ENCODE measurements at regions not wholly inside any gene's neighbourhood (a gene's known extent, or its start where the extent isn't known, plus 50 kb on each side); places are given as distances from the start of the nearest gene placed in this dataset.

DNA sequence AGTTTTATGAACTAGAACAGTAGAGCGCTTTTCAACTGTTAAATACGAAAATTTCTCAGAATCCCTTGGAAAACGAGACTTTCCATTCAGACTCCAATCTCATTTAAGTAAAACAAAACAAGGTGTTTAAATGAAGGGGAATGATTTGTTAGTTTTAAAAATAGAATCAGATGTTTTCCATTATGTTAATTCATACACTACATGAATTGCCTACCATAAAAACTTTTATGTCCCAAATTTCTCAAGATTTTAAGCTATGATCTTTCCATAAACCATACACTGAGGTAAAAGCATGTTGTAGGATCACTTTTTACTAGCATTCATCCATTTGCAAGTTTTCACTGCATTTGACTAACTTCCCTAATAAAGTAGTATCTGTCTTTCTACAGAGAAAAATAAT, 180.3 kb upstream of the ZP4 start:
- H3K9me3 ChIP-seq: no peaks in the 10 kb centered on the region
- H3K4me2 ChIP-seq: no peak overlapping the region
- ChIA-PET CTCF (interaction anchor here (0.5 kb wide), 1 partner anchor 21 kb away, joined by 3 read pairs; no protein-coding TSS in a partner anchor), POLR2A (no interaction called here)
- H3K4me1 ChIP-seq: no peaks in the 10 kb centered on the region
- ATAC-seq: no peak
- no peak overlapping the region for H3K4me3 ChIP-seq
- DNase-seq (ENCODE audit: low read depth in 1 of 2, low spot score in 1 of 2): no peak
- FAIRE-seq: no peak
- H3K27ac ChIP-seq: no peak overlapping the region
- 4% methylated on average over 3 of the region's 3 CpGs for WGBS (ENCODE audit: missing lambda C conversion rate)
- TF ChIP-seq RNF2 (IDR thresholded peaks at IDR 0.05; ENCODE audit: borderline replicate concordance, low read depth): no peak
- no peak for TF ChIP-seq ATOH8 (CRISPR knock-in tag; IDR thresholded peaks at IDR 0.05; ENCODE audit: low read depth)
- no peak for TF ChIP-seq CBX2 (IDR thresholded peaks at IDR 0.05; ENCODE audit: borderline replicate concordance, low read depth)
- no peak for TF ChIP-seq EHMT2 (IDR thresholded peaks at IDR 0.05; ENCODE audit: low read depth)
- TF ChIP-seq GATA3 (IDR thresholded peaks at IDR 0.05; ENCODE audit: borderline replicate concordance): no peak
- TF ChIP-seq EHF (CRISPR knock-in tag; IDR thresholded peaks at IDR 0.05): no peak

DNA sequence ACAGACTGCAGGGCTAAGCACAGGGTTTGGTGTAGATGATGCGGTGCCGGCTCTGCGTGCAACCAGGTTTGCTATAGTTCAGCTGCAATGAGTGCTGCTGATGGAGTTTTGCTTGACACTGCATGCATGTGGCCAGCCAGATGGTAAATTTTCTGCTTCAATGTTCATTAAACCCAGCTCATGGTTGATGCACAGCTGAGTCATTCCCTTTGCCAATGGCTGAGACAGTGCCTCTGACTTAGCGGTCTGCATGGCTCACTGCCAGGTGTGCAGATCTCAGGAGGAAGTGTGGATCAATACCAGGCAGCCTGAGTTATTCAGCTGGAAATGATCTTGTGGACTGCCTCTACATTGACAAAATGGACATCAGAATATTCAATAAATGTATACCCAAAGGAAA, 172.7 kb upstream of the ZP4 start:
- WGBS (ENCODE audit: missing lambda C conversion rate): 57% methylated on average over 4 of the region's 4 CpGs
- DNase-seq (ENCODE audit: low read depth in 1 of 2, low spot score in 1 of 2) (peak in 1 of 2 experiments; percentile 2), ATAC-seq (no peak), FAIRE-seq (no peak)
- TF ChIP-seq HDAC2 (IDR thresholded peaks at IDR 0.05): no peak
- TF ChIP-seq, protein P1, sequence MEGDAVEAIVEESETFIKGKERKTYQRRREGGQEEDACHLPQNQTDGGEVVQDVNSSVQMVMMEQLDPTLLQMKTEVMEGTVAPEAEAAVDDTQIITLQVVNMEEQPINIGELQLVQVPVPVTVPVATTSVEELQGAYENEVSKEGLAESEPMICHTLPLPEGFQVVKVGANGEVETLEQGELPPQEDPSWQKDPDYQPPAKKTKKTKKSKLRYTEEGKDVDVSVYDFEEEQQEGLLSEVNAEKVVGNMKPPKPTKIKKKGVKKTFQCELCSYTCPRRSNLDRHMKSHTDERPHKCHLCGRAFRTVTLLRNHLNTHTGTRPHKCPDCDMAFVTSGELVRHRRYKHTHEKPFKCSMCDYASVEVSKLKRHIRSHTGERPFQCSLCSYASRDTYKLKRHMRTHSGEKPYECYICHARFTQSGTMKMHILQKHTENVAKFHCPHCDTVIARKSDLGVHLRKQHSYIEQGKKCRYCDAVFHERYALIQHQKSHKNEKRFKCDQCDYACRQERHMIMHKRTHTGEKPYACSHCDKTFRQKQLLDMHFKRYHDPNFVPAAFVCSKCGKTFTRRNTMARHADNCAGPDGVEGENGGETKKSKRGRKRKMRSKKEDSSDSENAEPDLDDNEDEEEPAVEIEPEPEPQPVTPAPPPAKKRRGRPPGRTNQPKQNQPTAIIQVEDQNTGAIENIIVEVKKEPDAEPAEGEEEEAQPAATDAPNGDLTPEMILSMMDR (IDR thresholded peaks at IDR 0.05): no peak
- no peak for TF ChIP-seq BHLHE40 (IDR thresholded peaks at IDR 0.05; ENCODE audit: low read depth, low read length)
- TF ChIP-seq ZSCAN20 (CRISPR knock-in tag; IDR thresholded peaks at IDR 0.05): no peak
- no peak for TF ChIP-seq RCOR1 (IDR thresholded peaks at IDR 0.05; ENCODE audit: low read depth, low read length)
- TF ChIP-seq PHF8 (IDR thresholded peaks at IDR 0.05; ENCODE audit: borderline replicate concordance, low read depth): no peak
- TF ChIP-seq NR3C1 (IDR thresholded peaks at IDR 0.05): no peak
- TF ChIP-seq, protein P2, sequence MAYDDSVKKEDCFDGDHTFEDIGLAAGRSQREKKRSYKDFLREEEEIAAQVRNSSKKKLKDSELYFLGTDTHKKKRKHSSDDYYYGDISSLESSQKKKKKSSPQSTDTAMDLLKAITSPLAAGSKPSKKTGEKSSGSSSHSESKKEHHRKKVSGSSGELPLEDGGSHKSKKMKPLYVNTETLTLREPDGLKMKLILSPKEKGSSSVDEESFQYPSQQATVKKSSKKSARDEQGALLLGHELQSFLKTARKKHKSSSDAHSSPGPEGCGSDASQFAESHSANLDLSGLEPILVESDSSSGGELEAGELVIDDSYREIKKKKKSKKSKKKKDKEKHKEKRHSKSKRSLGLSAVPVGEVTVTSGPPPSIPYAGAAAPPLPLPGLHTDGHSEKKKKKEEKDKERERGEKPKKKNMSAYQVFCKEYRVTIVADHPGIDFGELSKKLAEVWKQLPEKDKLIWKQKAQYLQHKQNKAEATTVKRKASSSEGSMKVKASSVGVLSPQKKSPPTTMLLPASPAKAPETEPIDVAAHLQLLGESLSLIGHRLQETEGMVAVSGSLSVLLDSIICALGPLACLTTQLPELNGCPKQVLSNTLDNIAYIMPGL (CRISPR knock-in tag; IDR thresholded peaks at IDR 0.05; ENCODE audit: borderline replicate concordance): no peak
- TF ChIP-seq PBX3 (IDR thresholded peaks at IDR 0.05): no peak
- Histone ChIP-seq H3K4me2 (no peak overlapping the region), H3K9me3 (no peaks in the 10 kb centered on the region), H3K27ac (no peak overlapping the region), H3K4me3 (no peak overlapping the region), H3K4me1 (no peaks in the 10 kb centered on the region)
- CTCF ChIA-PET: interaction anchor here (0.8 kb wide), 1 partner anchor 130 kb away, joined by 3 read pairs; no protein-coding TSS in a partner anchor
- POLR2A ChIA-PET: no interaction called here

- FAIRE-seq (no peak), ATAC-seq (no peak), DNase-seq (ENCODE audit: low read depth in 1 of 2, low spot score in 1 of 2) (no peak)
- Histone ChIP-seq H3K4me1 (no peaks in the 10 kb centered on the region), H3K4me2 (no peak overlapping the region), H3K4me3 (no peak overlapping the region), H3K9me3 (no peaks in the 10 kb centered on the region), H3K27ac (no peak overlapping the region)
- POLR2A ChIA-PET: no interaction called here
- TF ChIP-seq HEYL (CRISPR knock-in tag; IDR thresholded peaks at IDR 0.05) (no peak), FOSB (CRISPR knock-in tag; IDR thresholded peaks at IDR 0.05) (no peak), POLR2AphosphoS2 (conservative IDR thresholded peaks at IDR 0.05; ENCODE audit: low read length) (no peak), NFE2L2 (conservative IDR thresholded peaks at IDR 0.05; ENCODE audit: low read length) (no peak), CHD2 (IDR thresholded peaks at IDR 0.05; ENCODE audit: low read length, partially characterized antibody) (no peak), RARB (CRISPR knock-in tag; IDR thresholded peaks at IDR 0.05) (no peak), MYC (IDR thresholded peaks at IDR 0.05; ENCODE audit: borderline replicate concordance, low read length) (no peak), GATA3 (IDR thresholded peaks at IDR 0.05; ENCODE audit: borderline replicate concordance) (no peak), KDM5A (IDR thresholded peaks at IDR 0.05) (no peak), RFX5 (IDR thresholded peaks at IDR 0.05) (no peak), HOXB13 (CRISPR knock-in tag; IDR thresholded peaks at IDR 0.05; ENCODE audit: low read depth) (no peak), MAX (IDR thresholded peaks at IDR 0.05) (no peak), JUNB (IDR thresholded peaks at IDR 0.05) (no peak), TFCP2L1 (CRISPR knock-in tag; IDR thresholded peaks at IDR 0.05) (no peak), HES2 (IDR thresholded peaks at IDR 0.05) (no peak)
- CTCF ChIA-PET: interaction anchor here (0.6 kb wide), 1 partner anchor 1560 kb away, joined by 3 read pairs; no protein-coding TSS in a partner anchor
- 3% methylated on average over 3 of the region's 3 CpGs for WGBS (ENCODE audit: missing lambda C conversion rate)
Measured at GRCh38 chr1:238061967-238062613, 171.4 kb upstream of the ZP4 start.
